OCI-LY7 (cell line): ENCODE measurements at regions not wholly inside any gene's neighbourhood (a gene's known extent, or its start where the extent isn't known, plus 50 kb on each side); places are given as distances from the start of the nearest gene placed in this dataset.
"Not testable (repeated sequence)": the region's sequence is repeated elsewhere in the genome, so short reads cannot be mapped to it uniquely, and the experiment has no call there.

Source experiments
- BruUV-seq: library from RNA; stranded (reverse); fragments of 400-500 nt; replicated peaks from 2 replicates; lab custom pipeline; 2021; lab: Mats Ljungman, UMichigan
- CTCF ChIA-PET: fragments of 300-600 bp; sonication (Branson Sonifier 250); formaldehyde crosslinking; loops from one replicate; lab custom pipeline; 2022; ENCODE audit warnings: antibody characterized with exemption; ENCODE audit not compliant: unreplicated experiment; lab: Charles Lee
- POLR2A ChIA-PET: fragments of 300-600 bp; sonication (Branson Sonifier 250); formaldehyde crosslinking; loops from one replicate; lab custom pipeline; 2022; ENCODE audit warnings: antibody characterized with exemption; lab: Charles Lee
- DNase-seq: peaks from one replicate; pipeline ENCODE4 v3.0.0-alpha.2; 2015; ENCODE audit warnings: low spot score
- H2AFZ ChIP-seq: fragments of 200-600 bp; sonication (generic), shearing (Covaris generic); 2 replicates; pipeline ENCODE4 v1.6.1; 2014; ENCODE audit warnings: mild to moderate bottlenecking, antibody characterized with exemption, low read length, moderate library complexity
- H3K27ac ChIP-seq: fragments of 200-600 bp; sonication (generic); 2 replicates; pipeline ENCODE4 v1.5.1; 2014; ENCODE audit warnings: mixed run types, low read depth, mild to moderate bottlenecking, moderate library complexity, low read length, inconsistent platforms; ENCODE audit not compliant: poor library complexity, severe bottlenecking
- H3K36me3 ChIP-seq: fragments of 200-600 bp; sonication (generic); 2 replicates; pipeline ENCODE4 v1.6.1; 2014; ENCODE audit warnings: mild to moderate bottlenecking, antibody characterized with exemption, low read length, moderate library complexity, mixed read lengths; ENCODE audit not compliant: insufficient read depth
- H3K4me1 ChIP-seq: fragments of 200-600 bp; sonication (generic); 2 replicates; pipeline ENCODE4 v1.5.1; 2014; ENCODE audit warnings: mild to moderate bottlenecking, low read length; ENCODE audit not compliant: insufficient read depth, poor library complexity, severe bottlenecking
- H3K4me2 ChIP-seq: fragments of 200-600 bp; sonication (generic); 2 replicates; pipeline ENCODE4 v1.6.1; 2014; ENCODE audit warnings: mild to moderate bottlenecking, low read length
- H3K4me3 ChIP-seq: fragments of 200-600 bp; sonication (generic); 2 replicates; pipeline ENCODE4 v1.5.1; 2014; ENCODE audit warnings: mild to moderate bottlenecking, low read depth, low read length; ENCODE audit not compliant: poor library complexity, severe bottlenecking
- H3K79me2 ChIP-seq: fragments of 200-600 bp; sonication (generic); 2 replicates; pipeline ENCODE4 v1.6.1; 2016; ENCODE audit warnings: low read depth, mild to moderate bottlenecking, low read length, moderate library complexity, mixed read lengths; ENCODE audit not compliant: insufficient read depth
- H3K9me2 ChIP-seq: fragments of 200-600 bp; sonication (generic); 2 replicates; pipeline ENCODE4 v1.6.1; 2016; ENCODE audit warnings: mild to moderate bottlenecking, low read length, mixed read lengths; ENCODE audit not compliant: insufficient read depth
- H3K9me3 ChIP-seq: fragments of 200-600 bp; sonication (generic); 2 replicates; pipeline ENCODE4 v1.6.1; 2014; ENCODE audit warnings: mild to moderate bottlenecking, mixed run types, low read length, mixed read lengths
- H4K20me1 ChIP-seq: fragments of 200-600 bp; sonication (generic); 2 replicates; pipeline ENCODE4 v1.6.1; 2014; ENCODE audit warnings: mild to moderate bottlenecking, antibody characterized with exemption, low read length, moderate library complexity, mixed read lengths; ENCODE audit not compliant: insufficient read depth
- CTCF ChIP-seq: fragments of 200-600 bp; sonication (generic); conservative IDR thresholded peaks from 2 replicates; pipeline ENCODE4 v1.5.1; 2014; ENCODE audit warnings: mild to moderate bottlenecking, antibody characterized with exemption, low read length, moderate library complexity, mixed read lengths
- EZH2phosphoT487 ChIP-seq: fragments of 200-600 bp; sonication (generic); IDR thresholded peaks from 2 replicates; pipeline ENCODE4 v1.6.1; 2018; ENCODE audit warnings: low read depth, borderline replicate concordance, mild to moderate bottlenecking, mixed run types, antibody characterized with exemption, low read length, moderate library complexity, mixed read lengths
- intact Hi-C: fragments of 100-400 bp; cut with micrococcal nuclease; formaldehyde crosslinking; loops from one replicate; pipeline ENCODE4 v1.10.0; 2022; ENCODE audit not compliant: unreplicated experiment

- H3K9me3 ChIP-seq, result no peaks in the 10 kb centered on the region
- H3K4me2 ChIP-seq, result no peak overlapping the region
- TF ChIP-seq CTCF, result no peak
- no peak for TF ChIP-seq EZH2phosphoT487
- no peak overlapping the region for H3K27ac ChIP-seq
- H4K20me1 ChIP-seq, result no peaks in the 10 kb centered on the region
- H3K36me3 ChIP-seq, result no peaks in the 10 kb centered on the region
- DNase-seq, result no peak
- no peaks in the 10 kb centered on the region for H3K4me1 ChIP-seq
- H3K79me2 ChIP-seq, result no peaks in the 10 kb centered on the region
- ChIA-PET CTCF (no interaction called here), POLR2A (interaction anchor here (0.6 kb wide), 1 partner anchor 8 kb away, joined by 5 read pairs; no protein-coding TSS in a partner anchor)
- BruUV-seq, result no TSS peak
- intact Hi-C loops, result no loop called here
- H2AFZ ChIP-seq, result no peak overlapping the region
- H3K4me3 ChIP-seq, result no peak overlapping the region
- H3K9me2 ChIP-seq, result no peaks in the 10 kb centered on the region
These were observed 252.1 kb downstream of the DOK5 start for GRCh38 chr20:54727490-54727889.

GRCh38 chr20:54726687-54727300, 251.4 kb downstream of the DOK5 start:
- no peaks in the 10 kb centered on the region for H4K20me1 ChIP-seq
- no peak for TF ChIP-seq EZH2phosphoT487
- TF ChIP-seq CTCF, result no peak
- no peak overlapping the region for H2AFZ ChIP-seq
- H3K27ac ChIP-seq, result no peak overlapping the region
- no peaks in the 10 kb centered on the region for H3K9me2 ChIP-seq
- H3K9me3 ChIP-seq, result no peaks in the 10 kb centered on the region
- intact Hi-C loops, result no loop called here
- H3K36me3 ChIP-seq, result no peaks in the 10 kb centered on the region
- H3K4me2 ChIP-seq, result no peak overlapping the region
- ChIA-PET CTCF (no interaction called here), POLR2A (interaction anchor here (0.6 kb wide), 1 partner anchor 8 kb away, joined by 5 read pairs; no protein-coding TSS in a partner anchor)
- H3K4me3 ChIP-seq, result no peak overlapping the region
- H3K79me2 ChIP-seq, result no peaks in the 10 kb centered on the region
- no TSS peak for BruUV-seq
- H3K4me1 ChIP-seq, result no peaks in the 10 kb centered on the region
- DNase-seq, result no peak

- H3K9me2 ChIP-seq, H2AFZ ChIP-seq, H4K20me1 ChIP-seq, CTCF ChIA-PET, BruUV-seq, POLR2A ChIA-PET, DNase-seq, H3K36me3 ChIP-seq, H3K79me2 ChIP-seq, H3K27ac ChIP-seq, H3K4me2 ChIP-seq, H3K4me1 ChIP-seq, intact Hi-C loops, H3K4me3 ChIP-seq, H3K9me3 ChIP-seq: not testable (repeated sequence)
These were observed 249.9 kb downstream of the DOK5 start for GRCh38 chr20:54725266-54725665.
